Tibial nerve (tissue), 4 donors: ENCODE measurements at regions not wholly inside any gene's neighbourhood (a gene's known extent, or its start where the extent isn't known, plus 50 kb on each side); places are given as distances from the start of the nearest gene placed in this dataset. TPM values are rescaled to one million over a fixed set of nuclear protein-coding genes. Genes with fewer than 3 reads are reported as not detected.
"Not testable (repeated sequence)": the region's sequence is repeated elsewhere in the genome, so short reads cannot be mapped to it uniquely, and the experiment has no call there.

Experiments
- DNase-seq, 2 donors: peaks; one replicate each; pipeline ENCODE4 v3.0.0-alpha.2; 2019; ENCODE audit warnings: low spot score in 2 of 2
- H3K27ac ChIP-seq, 4 donors: fragments of 200-600 bp; sonication (generic) in 3 of 4; one replicate each; pipeline ENCODE4 v1.5.1; 2017 to 2019; ENCODE audit warnings: mild to moderate bottlenecking in 1 of 4
- H3K27me3 ChIP-seq, 2 donors: fragments of 200-600 bp; sonication (generic) in 1 of 2; one replicate each; pipeline versions ENCODE4 v1.5.1 to v1.6.0; 2017 to 2019
- H3K36me3 ChIP-seq, 3 donors: fragments of 200-600 bp; sonication (generic); one replicate each; pipeline ENCODE4 v1.5.1; 2018 to 2019
- H3K4me1 ChIP-seq, 4 donors: fragments of 200-600 bp; sonication (generic) in 3 of 4; one replicate each; pipeline ENCODE4 v1.5.1; 2017 to 2019
- H3K4me3 ChIP-seq, 4 donors: fragments of 200-600 bp; sonication (generic) in 3 of 4; one replicate each; pipeline ENCODE4 v1.5.1; 2017 to 2019; ENCODE audit warnings: mild to moderate bottlenecking in 1 of 4, moderate library complexity in 1 of 4
- H3K9me3 ChIP-seq, 4 donors: fragments of 200-600 bp; sonication (generic) in 3 of 4; one replicate each; pipeline ENCODE4 v1.5.1; 2017 to 2019
- CTCF ChIP-seq, 5 experiments: fragments of 200-600 bp in 3 of 5; fragments of 450-650 bp in 2 of 5; sonication (generic) in 3 of 5; IDR thresholded peaks; one replicate each; pipeline ENCODE4 v1.5.1; 2016 to 2019; ENCODE audit warnings: antibody characterized with exemption in 5 of 5, mild to moderate bottlenecking in 3 of 5, moderate library complexity in 2 of 5
- EP300 ChIP-seq, 2 donors: sonication (generic); formaldehyde crosslinking; IDR thresholded peaks; one replicate each; pipeline ENCODE4 v1.6.1; 2017; ENCODE audit warnings: antibody characterized with exemption in 2 of 2, mild to moderate bottlenecking in 1 of 2
- POLR2A ChIP-seq, 2 donors: fragments of 450-650 bp; IDR thresholded peaks; one replicate each; pipeline ENCODE4 v1.6.1; 2017; ENCODE audit warnings: antibody characterized with exemption in 2 of 2, mild to moderate bottlenecking in 2 of 2, moderate library complexity in 2 of 2
- WGBS, 2 donors: methylation state at CpG; one replicate each; pipeline ENCODE4 v1.1.5; 2018; 5-methylcytosine and 5-hydroxymethylcytosine counted together
- small RNA-seq: library from RNA; depleted of rRNA; stranded (forward); fragments of <200 nt; gene quantifications from one replicate; pipeline ENCODE3, GENCODE V24; 2016

GRCh38 chr16:34078691-34079090 is 619.3 kb downstream of the TP53TG3F start:
- Histone ChIP-seq H3K27me3 (no peaks in the 10 kb centered on the region), H3K36me3 (no peaks in the 10 kb centered on the region), H3K9me3 (peaks cover 0 to 95% (median 9%) of the 10 kb centered on the region in 4 donors), H3K27ac (no peak overlapping the region), H3K4me3 (no peak overlapping the region), H3K4me1 (no peaks in the 10 kb centered on the region)
- no peak for TF ChIP-seq POLR2A (IDR thresholded peaks at IDR 0.05)
- no peak for TF ChIP-seq EP300 (IDR thresholded peaks at IDR 0.05)
- no peak for TF ChIP-seq CTCF (IDR thresholded peaks at IDR 0.05)
- WGBS, 2 donors, result 76 to 80% methylated on average over 14 of the region's 14 CpGs
- no peak for DNase-seq

- not testable (repeated sequence) for H3K4me1 ChIP-seq, H3K4me3 ChIP-seq, H3K27me3 ChIP-seq, DNase-seq, H3K27ac ChIP-seq, H3K36me3 ChIP-seq
- 64 to 71% methylated on average over 5 of the region's 5 CpGs for WGBS, 2 donors
- peaks cover 0 to 95% (median 7%) of the 10 kb centered on the region in 4 donors for H3K9me3 ChIP-seq
Observed at GRCh38 chr16:34085038-34085437, 625.6 kb downstream of the TP53TG3F start.

- H3K4me1 ChIP-seq, H3K36me3 ChIP-seq, H3K27ac ChIP-seq, H3K4me3 ChIP-seq, DNase-seq, H3K27me3 ChIP-seq: not testable (repeated sequence)
- WGBS, 2 donors, result 87 to 90% methylated on average over 14 of the region's 14 CpGs
- peaks cover 0 to 77% (median 5%) of the 10 kb centered on the region in 4 donors for H3K9me3 ChIP-seq
Observed at GRCh38 chr16:34095006-34095405, 635.6 kb downstream of the TP53TG3F start.

GRCh38 chr16:34096911-34097310 is 637.5 kb downstream of the TP53TG3F start:
- 73 to 77% methylated on average over 4 of the region's 4 CpGs for WGBS, 2 donors
- H3K9me3 ChIP-seq, result peaks cover 0 to 66% (median 3%) of the 10 kb centered on the region in 4 donors
- not testable (repeated sequence) for H3K4me3 ChIP-seq, H3K36me3 ChIP-seq, H3K27me3 ChIP-seq, H3K4me1 ChIP-seq, H3K27ac ChIP-seq, DNase-seq

GRCh38 chr16:34097326-34097725 is 637.9 kb downstream of the TP53TG3F start:
- not testable (repeated sequence) for H3K4me3 ChIP-seq, H3K27ac ChIP-seq, H3K36me3 ChIP-seq, DNase-seq, H3K27me3 ChIP-seq, H3K4me1 ChIP-seq
- 84% methylated on average over 3 of the region's 3 CpGs for WGBS, 2 donors
- H3K9me3 ChIP-seq, result peaks cover 0 to 63% (median 3%) of the 10 kb centered on the region in 4 donors

- H3K9me3 ChIP-seq, result peaks cover 0 to 58% (median 3%) of the 10 kb centered on the region in 4 donors
- not testable (repeated sequence) for H3K4me1 ChIP-seq, H3K4me3 ChIP-seq, DNase-seq, H3K27me3 ChIP-seq, H3K27ac ChIP-seq, H3K36me3 ChIP-seq
Observed at GRCh38 chr16:34098033-34098432, 638.6 kb downstream of the TP53TG3F start.

GRCh38 chr16:34099028-34099427 is 639.6 kb downstream of the TP53TG3F start:
- not testable (repeated sequence) for H3K27ac ChIP-seq, H3K4me3 ChIP-seq, H3K27me3 ChIP-seq, DNase-seq, H3K36me3 ChIP-seq, H3K4me1 ChIP-seq
- peaks cover 0 to 52% (median 3%) of the 10 kb centered on the region in 4 donors for H3K9me3 ChIP-seq
- WGBS, 2 donors, result 34 to 36% methylated on average over 2 of the region's 2 CpGs

Small RNA genes in the stretch of these regions (small RNA-seq; reads per million reads assigned to genes)
- not detected for gene AC133561.3
- gene AC133561.4, result not detected
- not detected for gene AC140658.4
